ENCODE measurements at regions not wholly inside any gene's neighbourhood (a gene's known extent, or its start where the extent isn't known, plus 50 kb on each side); places are given as distances from the start of the nearest gene placed in this dataset.
"Not testable (repeated sequence)": the region's sequence is repeated elsewhere in the genome, so short reads cannot be mapped to it uniquely, and the experiment has no call there.

GRCh38 chr16:72658888-72659717 lies 388.8 kb downstream of the ZFHX3 start:
- no peak for DNase-seq (ENCODE audit: low read depth in 3 of 3, low spot score in 2 of 3)

- no peak for DNase-seq (ENCODE audit: low read depth in 3 of 3, low spot score in 2 of 3)
These were observed 390.1 kb downstream of the ZFHX3 start for GRCh38 chr16:72657791-72658190.

- no peak for DNase-seq (ENCODE audit: low read depth in 3 of 3, low spot score in 2 of 3)
These were observed 390.8 kb downstream of the ZFHX3 start for GRCh38 chr16:72657164-72657563.

GRCh38 chr16:72654535-72654934 lies 393.4 kb downstream of the ZFHX3 start:
- no peak for DNase-seq (ENCODE audit: low read depth in 3 of 3, low spot score in 2 of 3)

- DNase-seq (ENCODE audit: low read depth in 3 of 3, low spot score in 2 of 3): no peak
These were observed 398.5 kb downstream of the ZFHX3 start for GRCh38 chr16:72649254-72649944.

GRCh38 chr16:72646615-72647014 lies 401.3 kb downstream of the ZFHX3 start:
- no peak for DNase-seq (ENCODE audit: low read depth in 3 of 3, low spot score in 2 of 3)

- DNase-seq (ENCODE audit: low read depth in 3 of 3, low spot score in 2 of 3): no peak
These were observed 402.4 kb downstream of the ZFHX3 start for GRCh38 chr16:72645538-72645937.

- DNase-seq (ENCODE audit: low read depth in 3 of 3, low spot score in 2 of 3): no peak
These were observed 403.0 kb downstream of the ZFHX3 start for GRCh38 chr16:72644911-72645310.

DNA sequence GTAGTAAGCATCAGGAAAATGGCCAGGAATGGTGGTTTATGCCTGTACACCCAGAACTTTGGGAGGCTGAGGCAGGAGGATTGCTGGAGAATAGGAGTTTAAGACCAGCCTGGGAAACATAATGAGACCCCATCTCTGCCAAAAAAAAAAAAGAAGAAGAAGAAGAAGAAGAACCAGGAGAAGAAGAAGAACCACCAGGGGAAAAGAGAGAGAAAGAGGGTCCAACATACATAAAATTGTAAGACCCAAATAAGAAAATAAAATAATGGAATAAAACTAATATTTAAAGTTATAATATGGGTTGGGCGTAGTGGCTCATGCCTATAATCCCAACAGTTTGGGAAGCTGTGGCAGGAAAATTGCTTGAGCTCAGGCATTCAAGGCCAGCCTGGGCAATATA lies 408.4 kb downstream of the ZFHX3 start:
- DNase-seq (ENCODE audit: low read depth in 3 of 3, low spot score in 2 of 3): no peak

DNA sequence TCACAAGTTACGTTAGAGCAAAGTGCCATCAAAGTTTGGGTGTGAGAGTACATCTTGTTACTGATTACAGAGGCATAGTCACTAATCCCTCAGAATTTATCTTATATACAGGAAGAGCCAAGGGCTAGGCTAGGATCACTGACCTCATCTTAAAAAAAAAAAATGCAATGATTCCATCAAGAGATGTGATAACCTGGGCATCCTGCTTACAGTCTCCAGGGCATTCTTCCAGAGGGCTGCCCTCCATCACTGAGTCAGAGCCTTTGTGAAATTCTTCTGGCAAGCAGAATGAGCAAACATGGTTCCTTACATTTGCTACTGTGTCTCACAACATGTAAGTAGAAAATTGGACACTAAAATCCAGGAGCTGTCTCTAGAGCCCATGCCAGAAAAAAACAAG lies 410.6 kb downstream of the ZFHX3 start:
- no peak for DNase-seq (ENCODE audit: low read depth in 3 of 3, low spot score in 2 of 3)

GRCh38 chr16:72635694-72636093 lies 412.2 kb downstream of the ZFHX3 start:
- DNase-seq (ENCODE audit: low read depth in 3 of 3, low spot score in 2 of 3): no peak

DNA sequence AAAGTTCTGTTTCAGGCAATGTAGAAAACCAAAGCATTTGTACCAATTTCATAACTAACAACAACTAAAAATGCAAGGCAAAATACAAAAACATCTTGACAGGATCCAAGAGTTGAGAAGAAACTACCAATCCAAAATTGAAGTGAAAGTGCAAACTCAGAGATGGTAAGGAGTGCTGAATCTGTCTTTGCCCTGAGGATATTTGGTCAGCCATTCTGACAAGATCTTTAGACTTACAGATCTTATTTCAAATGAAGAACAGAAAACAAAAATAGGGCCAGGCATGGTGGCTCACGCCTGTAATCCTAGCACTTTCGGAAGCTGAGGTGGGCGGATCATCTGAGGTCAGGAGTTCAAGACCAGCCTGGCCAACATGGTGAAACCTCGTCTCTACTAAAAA lies 412.8 kb downstream of the ZFHX3 start:
- DNase-seq (ENCODE audit: low read depth in 3 of 3, low spot score in 2 of 3): no peak

DNA sequence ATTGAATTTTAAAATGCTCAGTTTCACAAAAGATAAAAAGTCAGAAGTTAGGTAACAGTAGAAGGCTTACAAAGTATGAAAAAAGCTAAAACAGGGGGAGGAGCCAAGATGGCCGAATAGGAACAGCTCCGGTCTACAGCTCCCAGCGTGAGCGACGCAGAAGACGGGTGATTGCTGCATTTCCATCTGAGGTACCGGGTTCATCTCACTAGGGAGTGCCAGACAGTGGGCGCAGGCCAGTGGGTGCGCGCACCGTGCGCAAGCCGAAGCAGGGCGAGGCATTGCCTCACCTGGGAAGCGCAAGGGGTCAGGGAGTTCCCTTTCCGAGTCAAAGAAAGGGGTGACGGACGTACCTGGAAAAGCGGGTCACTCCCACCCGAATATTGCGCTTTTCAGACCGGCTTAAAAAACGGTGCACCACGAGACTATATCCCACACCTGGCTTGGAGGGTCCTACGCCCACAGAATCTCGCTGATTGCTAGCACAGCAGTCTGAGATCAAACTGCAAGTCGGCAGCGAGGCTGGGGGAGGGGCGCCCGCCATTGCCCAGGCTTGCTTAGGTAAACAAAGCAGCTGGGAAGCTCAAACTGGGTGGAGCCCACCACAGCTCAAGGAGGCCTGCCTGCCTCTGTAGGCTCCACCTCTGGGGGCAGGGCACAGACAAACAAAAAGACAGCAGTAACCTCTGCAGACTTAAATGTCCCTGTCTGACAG lies 420.6 kb downstream of the ZFHX3 start:
- DNase-seq (ENCODE audit: low read depth in 3 of 3, low spot score in 2 of 3): not testable (repeated sequence)

DNA sequence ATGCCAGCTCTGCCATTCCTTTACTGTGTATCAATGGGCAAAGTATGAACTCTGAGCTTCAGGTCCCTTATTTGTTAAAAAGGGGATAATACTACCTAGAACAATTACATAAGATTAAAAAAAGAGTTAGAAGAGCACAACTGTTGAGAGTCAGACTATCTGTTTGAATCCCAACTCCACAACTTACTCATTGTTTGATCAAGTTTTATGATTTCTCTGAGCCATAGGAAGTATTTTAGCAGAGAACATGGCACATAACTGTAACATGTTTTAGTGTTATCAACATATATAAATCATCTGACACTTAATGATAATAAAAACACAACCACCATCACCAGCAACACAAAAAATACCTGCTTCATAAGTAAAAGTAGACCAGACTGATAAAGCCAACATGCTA lies 421.3 kb downstream of the ZFHX3 start:
- DNase-seq (ENCODE audit: low read depth in 3 of 3, low spot score in 2 of 3): no peak

GRCh38 chr16:72621651-72622050 lies 426.3 kb downstream of the ZFHX3 start:
- no peak for DNase-seq (ENCODE audit: low read depth in 3 of 3, low spot score in 2 of 3)

GRCh38 chr16:72620853-72621252 lies 427.1 kb downstream of the ZFHX3 start:
- no peak for DNase-seq (ENCODE audit: low read depth in 3 of 3, low spot score in 2 of 3)

- DNase-seq (ENCODE audit: low read depth in 3 of 3, low spot score in 2 of 3): no peak
These were observed 427.6 kb downstream of the ZFHX3 start for GRCh38 chr16:72620348-72620747.

GRCh38 chr16:72615856-72616255 lies 432.1 kb downstream of the ZFHX3 start:
- no peak for DNase-seq (ENCODE audit: low read depth in 3 of 3, low spot score in 2 of 3)

GRCh38 chr16:72612718-72613117 lies 435.2 kb downstream of the ZFHX3 start:
- DNase-seq (ENCODE audit: low read depth in 3 of 3, low spot score in 2 of 3): no peak

DNA sequence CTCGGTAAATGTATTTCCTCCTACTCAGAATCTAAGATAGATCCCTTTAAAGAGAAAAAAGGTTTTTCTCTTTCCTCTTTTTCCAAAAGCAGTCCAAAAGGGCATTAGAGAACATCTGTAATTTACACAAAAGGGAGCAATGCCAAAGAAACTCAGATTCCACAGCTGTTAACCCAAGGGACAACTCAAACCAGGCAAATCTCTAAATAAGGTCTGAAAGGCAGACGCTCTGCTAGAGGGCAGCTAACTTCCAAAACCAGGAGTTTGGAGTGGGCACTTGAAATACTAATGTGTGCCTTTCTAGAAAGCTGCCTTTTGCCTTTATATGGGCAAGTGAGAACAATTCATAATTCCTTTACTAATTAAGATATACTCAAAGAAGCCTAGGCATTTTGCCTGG lies 435.7 kb downstream of the ZFHX3 start:
- no peak for DNase-seq (ENCODE audit: low read depth in 3 of 3, low spot score in 2 of 3)

GRCh38 chr16:72609933-72610332 lies 438.0 kb upstream of the PMFBP1 start:
- DNase-seq (ENCODE audit: low read depth in 3 of 3, low spot score in 2 of 3): no peak

DNA sequence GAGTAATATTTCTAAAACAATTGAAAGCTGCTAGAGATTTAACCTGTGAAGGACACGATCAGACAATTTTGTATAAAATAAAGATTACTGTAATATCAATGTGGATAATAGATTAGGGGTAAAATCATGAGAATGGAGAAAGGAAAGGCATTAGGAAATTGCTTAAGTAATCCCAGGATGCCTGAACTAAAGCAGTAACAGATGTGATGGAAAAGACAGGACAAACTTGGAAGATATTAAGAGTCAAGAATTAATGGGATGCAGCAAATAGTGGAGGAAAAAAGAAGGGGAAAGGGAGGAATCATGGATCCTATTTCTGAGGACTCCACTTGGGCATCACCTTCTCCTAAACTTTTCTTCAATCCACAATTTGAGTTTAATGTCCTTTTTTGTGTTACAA lies 437.1 kb upstream of the PMFBP1 start:
- no peak for DNase-seq (ENCODE audit: low read depth in 3 of 3, low spot score in 2 of 3)

Measured in right renal cortex interstitium (tissue), 3 donors.